ENCODE measurements at regions not wholly inside any gene's neighbourhood (a gene's known extent, or its start where the extent isn't known, plus 50 kb on each side); places are given as distances from the start of the nearest gene placed in this dataset.
"Not testable (repeated sequence)": the region's sequence is repeated elsewhere in the genome, so short reads cannot be mapped to it uniquely, and the experiment has no call there.

- TF ChIP-seq POLR2AphosphoS5 (IDR thresholded peaks at IDR 0.05; ENCODE audit: low read depth, low read length) = no peak
- DNase-seq (ENCODE audit: insufficient read length, low spot score) (no peak), FAIRE-seq (no peak)
Observed at GRCh38 chr2:224102991-224103390, 63.9 kb upstream of the SERPINE2 start.

- DNase-seq (ENCODE audit: insufficient read length, low spot score) (no peak), FAIRE-seq (no peak)
- TF ChIP-seq PAX5 (IDR thresholded peaks at IDR 0.05; ENCODE audit: insufficient read depth, low read length, severe bottlenecking) = no peak
- no peak for TF ChIP-seq POU2F2 (IDR thresholded peaks at IDR 0.05; ENCODE audit: low read depth, low read length)
- no peak for TF ChIP-seq SPI1 (IDR thresholded peaks at IDR 0.05; ENCODE audit: low read depth, low read length)
- TF ChIP-seq POLR2A (IDR thresholded peaks at IDR 0.05; ENCODE audit: low read depth, low read length) = no peak
- no peak for TF ChIP-seq POLR2AphosphoS5 (IDR thresholded peaks at IDR 0.05; ENCODE audit: low read depth, low read length)
- TF ChIP-seq TAF1 (IDR thresholded peaks at IDR 0.05; ENCODE audit: low read depth, low read length) = no peak
Observed at GRCh38 chr2:224101820-224102630, 62.9 kb upstream of the SERPINE2 start.

- TF ChIP-seq POLR2AphosphoS5 (IDR thresholded peaks at IDR 0.05; ENCODE audit: low read depth, low read length) = no peak
- DNase-seq (ENCODE audit: insufficient read length, low spot score) = no peak
- FAIRE-seq = no peak
Observed at GRCh38 chr2:224099861-224100643, 61.0 kb upstream of the SERPINE2 start.

- TF ChIP-seq SPI1 (IDR thresholded peaks at IDR 0.05; ENCODE audit: low read depth, low read length) (no peak), TAF1 (IDR thresholded peaks at IDR 0.05; ENCODE audit: low read depth, low read length) (no peak), POU2F2 (IDR thresholded peaks at IDR 0.05; ENCODE audit: low read depth, low read length) (no peak), POLR2A (IDR thresholded peaks at IDR 0.05; ENCODE audit: low read depth, low read length) (no peak), PAX5 (IDR thresholded peaks at IDR 0.05; ENCODE audit: insufficient read depth, low read length, severe bottlenecking) (no peak), POLR2AphosphoS5 (IDR thresholded peaks at IDR 0.05; ENCODE audit: low read depth, low read length) (no peak)
- no peak for DNase-seq (ENCODE audit: insufficient read length, low spot score)
- no peak for FAIRE-seq
Observed at GRCh38 chr2:224098481-224099230, 59.6 kb upstream of the SERPINE2 start.

- DNase-seq (ENCODE audit: insufficient read length, low spot score) = no peak
- TF ChIP-seq PAX5 (IDR thresholded peaks at IDR 0.05; ENCODE audit: insufficient read depth, low read length, severe bottlenecking) (no peak), SPI1 (IDR thresholded peaks at IDR 0.05; ENCODE audit: low read depth, low read length) (no peak), POU2F2 (IDR thresholded peaks at IDR 0.05; ENCODE audit: low read depth, low read length) (no peak), TAF1 (IDR thresholded peaks at IDR 0.05; ENCODE audit: low read depth, low read length) (no peak), POLR2A (IDR thresholded peaks at IDR 0.05; ENCODE audit: low read depth, low read length) (no peak), POLR2AphosphoS5 (IDR thresholded peaks at IDR 0.05; ENCODE audit: low read depth, low read length) (no peak)
- FAIRE-seq = no peak
Observed at GRCh38 chr2:224094413-224094812, 55.3 kb upstream of the SERPINE2 start.

GRCh38 chr2:224091671-224092070 is 52.6 kb upstream of the SERPINE2 start:
- FAIRE-seq; DNase-seq (ENCODE audit: insufficient read length, low spot score): not testable (repeated sequence)

GRCh38 chr2:224089606-224090005 is 50.5 kb upstream of the SERPINE2 start:
- not testable (repeated sequence) for DNase-seq (ENCODE audit: insufficient read length, low spot score); FAIRE-seq
